H54 (cell line): ENCODE measurements at regions not wholly inside any gene's neighbourhood (a gene's known extent, or its start where the extent isn't known, plus 50 kb on each side); places are given as distances from the start of the nearest gene placed in this dataset.

ENCODE experiments used
- DNase-seq: peaks from one replicate; pipeline ENCODE4 v3.0.0; 2011; ENCODE audit warnings: low spot score, mixed read lengths; ENCODE audit not compliant: insufficient read length
- FAIRE-seq: peaks from 3 replicates; lab custom pipeline; 2011; peaks lifted over from hg19 to GRCh38; lab: Jason Lieb, UNC
- POLR2A ChIP-seq: IDR thresholded peaks from 2 replicates; pipeline ENCODE4 v1.6.1; 2011; ENCODE audit warnings: low read depth, mild to moderate bottlenecking, low read length

DNA sequence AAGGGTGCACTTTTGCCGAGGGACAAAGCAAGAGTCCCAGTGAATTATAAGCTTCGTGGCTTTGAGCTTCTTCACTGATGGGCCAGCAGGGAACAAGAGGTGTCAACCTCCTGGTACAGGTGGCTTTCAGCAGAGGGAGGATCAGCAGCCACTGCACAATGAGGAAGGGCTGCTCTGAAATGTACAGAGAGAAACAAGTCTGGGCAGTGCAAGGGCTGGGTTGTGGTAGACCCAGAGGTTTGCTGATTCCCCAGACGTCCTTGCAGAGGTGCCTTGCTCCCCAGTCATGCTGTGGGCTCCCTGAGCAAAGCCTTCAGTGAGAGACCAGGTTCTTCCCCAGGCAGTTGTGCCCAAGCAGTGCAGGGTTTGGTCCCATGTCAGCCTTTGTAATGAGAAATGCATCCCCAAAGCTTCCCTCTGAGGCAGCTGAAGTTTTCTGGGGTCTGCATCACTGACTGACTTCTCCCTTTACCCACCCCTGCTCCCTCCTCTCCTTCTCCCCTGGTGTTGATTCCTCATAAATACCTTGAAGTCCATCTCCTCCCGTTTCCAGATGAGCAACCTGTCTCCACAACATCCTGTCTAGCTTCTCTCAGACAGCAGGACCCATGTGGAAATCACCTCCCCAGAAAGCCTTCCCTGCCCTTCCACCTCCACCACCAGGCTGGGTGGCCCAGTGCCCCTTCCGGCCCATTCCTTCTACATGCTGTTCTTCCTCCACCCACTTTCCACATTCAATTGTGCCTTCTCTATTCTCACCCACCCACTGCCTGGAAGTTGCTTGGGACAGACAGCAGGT is 599.6 kb upstream of the ADAMTS16 start:
- FAIRE-seq = no peak
- TF ChIP-seq POLR2A = no peak

DNA sequence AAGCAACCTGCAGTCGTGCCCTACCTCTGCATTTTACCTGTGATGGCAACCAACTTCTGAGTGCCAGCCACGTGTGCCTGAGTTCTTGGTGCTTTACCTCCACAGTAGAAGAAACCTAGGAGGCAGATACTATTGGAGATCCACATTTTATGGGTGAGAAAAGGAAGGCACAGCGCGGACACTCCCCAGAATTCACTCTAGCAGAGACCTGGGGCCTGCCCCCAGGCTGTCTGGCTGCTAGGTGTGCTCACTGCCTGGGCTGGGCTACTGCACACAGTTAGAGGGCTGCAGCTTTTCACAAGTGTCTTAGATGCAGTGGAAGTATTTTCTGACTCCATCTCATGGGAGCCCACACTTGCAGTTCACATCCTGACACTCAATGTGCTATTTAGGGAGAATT is 598.8 kb upstream of the ADAMTS16 start:
- FAIRE-seq (no peak), DNase-seq (no peak)
- no peak for TF ChIP-seq POLR2A

More for the DNA sequence above, 599.6 kb upstream of the ADAMTS16 start:
- no peak for DNase-seq

GRCh38 chr5:4542145-4542778 is 597.9 kb upstream of the ADAMTS16 start:
- FAIRE-seq = no peak
- DNase-seq = no peak
- no peak for TF ChIP-seq POLR2A

DNA sequence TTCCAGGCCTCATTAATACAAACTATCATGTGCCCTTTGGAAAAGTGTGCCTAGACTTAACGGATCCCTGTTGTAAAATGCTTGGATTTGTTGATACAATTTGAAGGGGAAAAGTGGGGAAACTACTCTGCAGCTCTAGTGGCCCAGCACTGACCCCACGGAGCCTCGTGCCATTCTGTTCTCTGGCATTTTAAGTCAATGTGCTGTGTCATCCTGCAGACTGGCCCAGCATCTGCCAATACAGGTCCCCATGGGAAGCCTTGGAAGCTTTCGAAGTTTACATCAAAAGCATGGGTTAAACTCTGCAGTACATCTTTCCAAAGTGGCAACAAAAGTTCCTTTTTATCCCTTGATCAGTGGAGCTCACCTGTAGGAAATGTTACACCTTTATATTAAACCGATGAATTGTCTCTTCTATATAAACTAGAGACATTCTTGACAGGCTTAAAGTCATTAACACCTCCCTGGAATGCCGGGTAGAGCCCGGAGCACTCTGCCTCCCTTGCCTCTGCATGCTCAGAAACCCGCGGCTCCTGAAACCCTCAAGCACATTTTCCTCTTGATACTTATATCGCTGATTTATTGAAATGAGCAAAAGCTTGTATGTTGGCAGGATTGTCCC is 596.0 kb upstream of the ADAMTS16 start:
- DNase-seq = no peak
- no peak for TF ChIP-seq POLR2A
- FAIRE-seq = no peak

DNA sequence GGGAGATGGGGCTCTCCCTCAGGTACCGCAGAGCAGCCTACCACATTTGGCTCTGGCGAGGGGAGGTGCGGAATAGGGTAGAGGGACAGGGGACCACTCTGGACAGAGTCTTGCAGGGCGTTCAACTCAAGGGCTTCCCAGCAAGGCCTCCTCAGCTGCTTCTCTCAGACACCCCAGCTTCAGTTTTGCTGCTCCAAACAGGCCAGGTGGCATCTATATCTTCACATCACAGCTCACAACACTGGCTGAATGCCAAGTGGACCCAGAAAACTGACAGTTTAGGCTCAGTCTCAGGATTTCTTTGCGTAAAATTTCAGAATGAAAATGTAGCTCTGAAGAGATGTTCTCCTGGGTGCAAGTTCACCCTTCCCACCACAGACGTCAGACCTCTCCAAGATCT is 592.6 kb upstream of the ADAMTS16 start:
- TF ChIP-seq POLR2A = no peak
- DNase-seq = no peak
- no peak for FAIRE-seq

DNA sequence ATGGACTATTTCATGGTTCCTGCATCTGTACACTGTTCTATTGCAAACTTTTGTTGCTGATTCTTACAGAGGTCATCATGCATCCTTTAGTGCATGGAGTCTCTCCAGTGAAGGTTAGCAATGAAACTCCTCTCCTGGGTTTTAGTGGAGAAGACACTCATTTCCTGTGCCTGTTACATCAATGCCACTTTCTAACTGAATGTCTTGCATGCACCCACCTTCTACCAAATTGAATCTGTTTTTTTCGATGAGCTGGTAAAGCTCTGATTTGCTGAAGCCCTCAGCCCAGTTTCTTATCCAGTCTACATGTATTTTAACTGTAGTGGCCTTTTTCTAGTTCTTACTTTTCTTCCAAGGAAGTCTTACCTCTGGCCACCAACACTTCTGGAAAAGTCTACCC is 591.8 kb upstream of the ADAMTS16 start:
- DNase-seq (no peak), FAIRE-seq (no peak)
- TF ChIP-seq POLR2A = no peak

GRCh38 chr5:4549351-4549750 is 590.8 kb upstream of the ADAMTS16 start:
- no peak for DNase-seq
- FAIRE-seq = no peak
- no peak for TF ChIP-seq POLR2A

GRCh38 chr5:4551034-4551433 is 589.1 kb upstream of the ADAMTS16 start:
- DNase-seq (no peak), FAIRE-seq (no peak)
- TF ChIP-seq POLR2A = no peak

DNA sequence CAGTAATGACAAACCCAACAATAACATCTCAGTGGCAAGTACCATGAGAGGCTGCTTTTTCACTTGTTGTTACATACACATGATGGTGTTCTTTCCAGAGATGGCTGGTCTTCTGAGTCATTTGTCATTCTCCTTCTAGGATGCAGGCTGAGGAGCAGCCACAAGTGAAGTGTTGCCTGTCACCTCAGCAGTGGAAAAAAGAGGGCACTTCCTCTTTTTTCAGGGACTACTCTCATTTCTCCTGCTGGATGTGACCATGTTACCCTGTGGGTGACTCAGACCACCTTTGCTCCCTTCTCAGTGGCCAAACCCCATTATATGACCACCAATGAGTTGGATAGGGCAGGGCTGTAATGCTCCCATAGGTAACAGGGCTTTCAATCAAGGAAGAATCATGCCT is 587.0 kb upstream of the ADAMTS16 start:
- DNase-seq (no peak), FAIRE-seq (no peak)
- no peak for TF ChIP-seq POLR2A

DNA sequence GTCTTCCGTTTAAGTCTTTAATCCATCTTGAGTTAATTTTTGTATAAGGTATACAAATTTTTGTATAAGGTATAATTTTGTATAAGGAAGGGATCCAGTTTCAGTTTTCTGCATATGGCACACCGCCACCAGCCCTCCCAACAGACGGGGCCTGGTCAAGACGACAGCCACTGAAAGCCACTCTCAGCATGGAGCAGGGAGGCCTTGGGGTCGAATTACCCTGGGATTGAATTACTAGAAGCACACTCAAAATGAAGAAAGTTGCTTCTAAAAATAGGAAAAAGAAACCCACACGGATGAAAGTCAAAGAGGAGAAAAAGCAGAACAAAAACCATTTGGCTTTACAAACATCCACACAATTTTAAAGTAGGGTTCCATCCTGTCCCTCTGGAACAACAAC is 586.2 kb upstream of the ADAMTS16 start:
- FAIRE-seq (no peak), DNase-seq (no peak)
- no peak for TF ChIP-seq POLR2A

- no peak for DNase-seq
Measured at GRCh38 chr5:4555725-4556285, 584.3 kb upstream of the ADAMTS16 start.

GRCh38 chr5:4561403-4561802 is 578.7 kb upstream of the ADAMTS16 start:
- no peak for FAIRE-seq
- no peak for DNase-seq
- TF ChIP-seq POLR2A = no peak

More at GRCh38 chr5:4555725-4556285, 584.3 kb upstream of the ADAMTS16 start:
- no peak for TF ChIP-seq POLR2A
- no peak for FAIRE-seq

GRCh38 chr5:4563400-4563799 is 576.7 kb upstream of the ADAMTS16 start:
- DNase-seq (no peak), FAIRE-seq (no peak)
- no peak for TF ChIP-seq POLR2A
